ENCODE measurements at regions not wholly inside any gene's neighbourhood (a gene's known extent, or its start where the extent isn't known, plus 50 kb on each side); places are given as distances from the start of the nearest gene placed in this dataset.

GRCh38 chr2:120670371-120670770 is 65.3 kb upstream of the GLI2 start:
- TF ChIP-seq MAX (IDR thresholded peaks at IDR 0.05) = no peak
- TF ChIP-seq REST (IDR thresholded peaks at IDR 0.05; ENCODE audit: low read depth) = no peak
- no peak for TF ChIP-seq YY1 (IDR thresholded peaks at IDR 0.05; ENCODE audit: low read depth)
- no peak for TF ChIP-seq EP300 (IDR thresholded peaks at IDR 0.05; ENCODE audit: borderline replicate concordance)
- no peak for TF ChIP-seq TAF1 (IDR thresholded peaks at IDR 0.05; ENCODE audit: low read depth)
- TF ChIP-seq USF1 (IDR thresholded peaks at IDR 0.05) = no peak
- no peak for TF ChIP-seq ZBTB7A (IDR thresholded peaks at IDR 0.05; ENCODE audit: low read depth)
